ENCODE measurements at regions not wholly inside any gene's neighbourhood (a gene's known extent, or its start where the extent isn't known, plus 50 kb on each side); places are given as distances from the start of the nearest gene placed in this dataset.

- peaks cover 1% of the 10 kb centered on the region for H3K27me3 Mint-ChIP-seq (ENCODE audit: unreplicated experiment)
- no peak for TF ChIP-seq CTCF (IDR thresholded peaks at IDR 0.05; ENCODE audit: partially characterized antibody, unreplicated experiment)
- no peak overlapping the region for H3K4me3 Mint-ChIP-seq (ENCODE audit: unreplicated experiment)
- no peaks in the 10 kb centered on the region for H3K4me1 Mint-ChIP-seq (ENCODE audit: low read depth, unreplicated experiment)
- H3K27ac Mint-ChIP-seq (ENCODE audit: unreplicated experiment), result no peak overlapping the region
- H3K9me3 Mint-ChIP-seq (ENCODE audit: unreplicated experiment), result no peaks in the 10 kb centered on the region
- DNase-seq, result no peak
- no peaks in the 10 kb centered on the region for H3K36me3 Mint-ChIP-seq (ENCODE audit: unreplicated experiment)
Measured at GRCh38 chr12:29086325-29087271, 62.5 kb upstream of the FAR2 start.

- TF ChIP-seq CTCF (IDR thresholded peaks at IDR 0.05; ENCODE audit: partially characterized antibody, unreplicated experiment), result peak; percentile 51
- no peak for DNase-seq
- peaks cover 1% of the 10 kb centered on the region for H3K9me3 Mint-ChIP-seq (ENCODE audit: unreplicated experiment)
- no peak overlapping the region for H3K4me3 Mint-ChIP-seq (ENCODE audit: unreplicated experiment)
- no peak overlapping the region for H3K27ac Mint-ChIP-seq (ENCODE audit: unreplicated experiment)
- H3K4me1 Mint-ChIP-seq (ENCODE audit: low read depth, unreplicated experiment), result no peaks in the 10 kb centered on the region
- peaks cover 8% of the 10 kb centered on the region for H3K36me3 Mint-ChIP-seq (ENCODE audit: unreplicated experiment)
- H3K27me3 Mint-ChIP-seq (ENCODE audit: unreplicated experiment), result peaks cover 1% of the 10 kb centered on the region
Measured at GRCh38 chr12:29088611-29089219, 60.4 kb upstream of the FAR2 start.

Measured in glutamatergic neuron (in vitro differentiated cells).